ENCODE measurements at regions not wholly inside any gene's neighbourhood (a gene's known extent, or its start where the extent isn't known, plus 50 kb on each side); places are given as distances from the start of the nearest gene placed in this dataset.

DNA sequence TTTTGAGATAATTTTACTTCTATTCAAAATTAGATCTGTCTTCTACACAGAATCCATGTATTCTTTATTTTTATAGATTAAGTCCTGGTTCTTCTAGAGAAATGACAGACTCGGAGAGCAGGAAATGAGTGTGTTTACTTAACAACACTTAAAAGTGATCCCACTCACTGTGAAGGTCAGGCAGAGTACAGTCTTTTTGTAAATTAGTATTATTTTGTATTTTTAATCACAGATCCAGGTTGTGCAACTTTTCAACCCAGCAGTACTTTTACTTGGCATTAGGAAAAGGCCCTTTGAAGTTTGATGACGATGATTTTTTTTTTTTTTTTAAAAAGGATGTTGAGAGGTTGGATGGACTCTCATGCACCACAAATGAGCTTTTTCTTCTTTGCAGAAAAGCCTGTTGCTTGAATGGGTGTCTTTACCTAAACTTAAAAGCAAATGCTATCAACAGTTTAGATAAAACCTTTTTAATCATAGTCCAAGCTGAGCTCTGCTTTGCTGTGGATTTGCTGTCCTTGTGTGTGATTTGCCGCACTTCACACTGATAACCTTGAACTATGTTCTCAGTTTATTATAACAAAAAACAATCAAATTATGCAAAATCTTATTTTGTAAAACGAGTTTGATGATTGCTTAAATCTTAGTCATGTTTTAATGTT lies 114.1 kb downstream of the MXRA5 start (continued):
- TF ChIP-seq SPI1 (IDR thresholded peaks at IDR 0.05; ENCODE audit: borderline replicate concordance, insufficient read depth, low read depth, low read length) (no peak), CHD4 (IDR thresholded peaks at IDR 0.05) (no peak), SREBF2 (IDR thresholded peaks at IDR 0.05; ENCODE audit: low read length) (no peak), SIX5 (IDR thresholded peaks at IDR 0.05; ENCODE audit: low read depth, low read length, severe bottlenecking) (no peak), NR2C1 (IDR thresholded peaks at IDR 0.05) (no peak), MYC (IDR thresholded peaks at IDR 0.05; ENCODE audit: insufficient read depth, insufficient read length, insufficient replicate concordance, low read length, severe bottlenecking) (no peak)
- TF ChIP-seq, protein P1, sequence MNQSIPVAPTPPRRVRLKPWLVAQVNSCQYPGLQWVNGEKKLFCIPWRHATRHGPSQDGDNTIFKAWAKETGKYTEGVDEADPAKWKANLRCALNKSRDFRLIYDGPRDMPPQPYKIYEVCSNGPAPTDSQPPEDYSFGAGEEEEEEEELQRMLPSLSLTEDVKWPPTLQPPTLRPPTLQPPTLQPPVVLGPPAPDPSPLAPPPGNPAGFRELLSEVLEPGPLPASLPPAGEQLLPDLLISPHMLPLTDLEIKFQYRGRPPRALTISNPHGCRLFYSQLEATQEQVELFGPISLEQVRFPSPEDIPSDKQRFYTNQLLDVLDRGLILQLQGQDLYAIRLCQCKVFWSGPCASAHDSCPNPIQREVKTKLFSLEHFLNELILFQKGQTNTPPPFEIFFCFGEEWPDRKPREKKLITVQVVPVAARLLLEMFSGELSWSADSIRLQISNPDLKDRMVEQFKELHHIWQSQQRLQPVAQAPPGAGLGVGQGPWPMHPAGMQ (IDR thresholded peaks at IDR 0.05; ENCODE audit: borderline replicate concordance), result no peak
- TF ChIP-seq, protein P2, sequence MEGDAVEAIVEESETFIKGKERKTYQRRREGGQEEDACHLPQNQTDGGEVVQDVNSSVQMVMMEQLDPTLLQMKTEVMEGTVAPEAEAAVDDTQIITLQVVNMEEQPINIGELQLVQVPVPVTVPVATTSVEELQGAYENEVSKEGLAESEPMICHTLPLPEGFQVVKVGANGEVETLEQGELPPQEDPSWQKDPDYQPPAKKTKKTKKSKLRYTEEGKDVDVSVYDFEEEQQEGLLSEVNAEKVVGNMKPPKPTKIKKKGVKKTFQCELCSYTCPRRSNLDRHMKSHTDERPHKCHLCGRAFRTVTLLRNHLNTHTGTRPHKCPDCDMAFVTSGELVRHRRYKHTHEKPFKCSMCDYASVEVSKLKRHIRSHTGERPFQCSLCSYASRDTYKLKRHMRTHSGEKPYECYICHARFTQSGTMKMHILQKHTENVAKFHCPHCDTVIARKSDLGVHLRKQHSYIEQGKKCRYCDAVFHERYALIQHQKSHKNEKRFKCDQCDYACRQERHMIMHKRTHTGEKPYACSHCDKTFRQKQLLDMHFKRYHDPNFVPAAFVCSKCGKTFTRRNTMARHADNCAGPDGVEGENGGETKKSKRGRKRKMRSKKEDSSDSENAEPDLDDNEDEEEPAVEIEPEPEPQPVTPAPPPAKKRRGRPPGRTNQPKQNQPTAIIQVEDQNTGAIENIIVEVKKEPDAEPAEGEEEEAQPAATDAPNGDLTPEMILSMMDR (IDR thresholded peaks at IDR 0.05 in 2 of 3, conservative IDR thresholded peaks at IDR 0.05 in 1 of 3; ENCODE audit: control insufficient read depth in 2 of 3, extremely low read depth in 1 of 3, insufficient read depth in 1 of 3, low read depth in 3 of 3, low read length in 3 of 3), result no peak

DNA sequence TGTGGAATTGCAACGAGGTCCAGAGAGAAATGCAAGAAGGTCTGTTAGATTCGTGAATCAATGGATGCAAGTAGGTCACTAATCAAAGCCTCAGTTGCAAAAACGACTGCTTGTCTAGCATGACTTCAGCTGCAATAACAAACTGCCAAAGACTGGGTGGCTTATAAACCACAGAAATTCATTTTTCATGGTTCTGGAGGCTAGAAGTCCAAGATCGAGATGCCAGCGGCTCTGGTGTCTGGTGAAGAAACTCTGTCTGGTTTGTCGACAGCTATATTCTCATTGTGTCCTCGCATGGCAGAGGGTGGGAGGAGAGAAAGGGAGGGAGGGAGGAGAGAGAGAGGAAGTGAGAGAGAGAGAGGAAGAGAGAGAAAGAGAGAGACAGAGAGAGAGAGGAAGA lies 114.7 kb downstream of the MXRA5 start:
- no peaks in the 10 kb centered on the region for H3K36me3 ChIP-seq (ENCODE audit: control insufficient read depth in 2 of 2, insufficient read depth in 2 of 2, low read length in 1 of 2)
- H3K9me3 ChIP-seq (replicated peaks; ENCODE audit: control insufficient read depth, insufficient read depth, low read length), result no peaks in the 10 kb centered on the region; the same call in 2 of the 3 replicates
- ChIA-PET SMC1A (ENCODE audit: uncharacterized antibody, unreplicated experiment) (interaction anchor here (1.0 kb wide), 1 partner anchor 11 kb away, joined by 3 read pairs; no protein-coding TSS in a partner anchor), RAD21 (ENCODE audit: unreplicated experiment) (no interaction called here), POLR2A (no interaction called here), CTCF (no interaction called here)
- H3K4me3 ChIP-seq, result no peak overlapping the region
- no peak overlapping the region for H3K27ac ChIP-seq (ENCODE audit: control insufficient read depth, insufficient read depth)
- H4K20me1 ChIP-seq (ENCODE audit: control insufficient read depth, insufficient read depth), result no peaks in the 10 kb centered on the region
- no peak overlapping the region for H3K4me2 ChIP-seq (ENCODE audit: control insufficient read depth, insufficient read depth)
- DNase-seq (ENCODE audit: low read depth, low spot score) (no peak), FAIRE-seq (no peak), ATAC-seq (no peak)
- WGBS (ENCODE audit: insufficient coverage, insufficient replicate concordance, low lambda C conversion rate, missing lambda C conversion rate), result 37% methylated on average over 7 of the region's 7 CpGs
- H2AFZ ChIP-seq (ENCODE audit: control insufficient read depth, low read depth, low read length), result no peak overlapping the region
- no TSS peak for BruUV-seq (replicated peaks)
- no peaks in the 10 kb centered on the region for H3K4me1 ChIP-seq (ENCODE audit: control insufficient read depth, insufficient read depth, low read length)
- intact Hi-C loops (cut with micrococcal nuclease; ENCODE audit: unreplicated experiment), result no loop called here
- H3K9ac ChIP-seq (ENCODE audit: control insufficient read depth, insufficient read depth, low read length), result no peak overlapping the region
- in situ Hi-C loops (cut with MboI), result no loop called here
- H3K27me3 ChIP-seq (replicated peaks in 1 of 2; ENCODE audit: control insufficient read depth in 2 of 2, insufficient read depth in 2 of 2, low read length in 1 of 2), result no peaks in the 10 kb centered on the region
- H3K79me2 ChIP-seq (ENCODE audit: control insufficient read depth, insufficient read depth, low read length), result no peaks in the 10 kb centered on the region
- TF ChIP-seq, protein P3, sequence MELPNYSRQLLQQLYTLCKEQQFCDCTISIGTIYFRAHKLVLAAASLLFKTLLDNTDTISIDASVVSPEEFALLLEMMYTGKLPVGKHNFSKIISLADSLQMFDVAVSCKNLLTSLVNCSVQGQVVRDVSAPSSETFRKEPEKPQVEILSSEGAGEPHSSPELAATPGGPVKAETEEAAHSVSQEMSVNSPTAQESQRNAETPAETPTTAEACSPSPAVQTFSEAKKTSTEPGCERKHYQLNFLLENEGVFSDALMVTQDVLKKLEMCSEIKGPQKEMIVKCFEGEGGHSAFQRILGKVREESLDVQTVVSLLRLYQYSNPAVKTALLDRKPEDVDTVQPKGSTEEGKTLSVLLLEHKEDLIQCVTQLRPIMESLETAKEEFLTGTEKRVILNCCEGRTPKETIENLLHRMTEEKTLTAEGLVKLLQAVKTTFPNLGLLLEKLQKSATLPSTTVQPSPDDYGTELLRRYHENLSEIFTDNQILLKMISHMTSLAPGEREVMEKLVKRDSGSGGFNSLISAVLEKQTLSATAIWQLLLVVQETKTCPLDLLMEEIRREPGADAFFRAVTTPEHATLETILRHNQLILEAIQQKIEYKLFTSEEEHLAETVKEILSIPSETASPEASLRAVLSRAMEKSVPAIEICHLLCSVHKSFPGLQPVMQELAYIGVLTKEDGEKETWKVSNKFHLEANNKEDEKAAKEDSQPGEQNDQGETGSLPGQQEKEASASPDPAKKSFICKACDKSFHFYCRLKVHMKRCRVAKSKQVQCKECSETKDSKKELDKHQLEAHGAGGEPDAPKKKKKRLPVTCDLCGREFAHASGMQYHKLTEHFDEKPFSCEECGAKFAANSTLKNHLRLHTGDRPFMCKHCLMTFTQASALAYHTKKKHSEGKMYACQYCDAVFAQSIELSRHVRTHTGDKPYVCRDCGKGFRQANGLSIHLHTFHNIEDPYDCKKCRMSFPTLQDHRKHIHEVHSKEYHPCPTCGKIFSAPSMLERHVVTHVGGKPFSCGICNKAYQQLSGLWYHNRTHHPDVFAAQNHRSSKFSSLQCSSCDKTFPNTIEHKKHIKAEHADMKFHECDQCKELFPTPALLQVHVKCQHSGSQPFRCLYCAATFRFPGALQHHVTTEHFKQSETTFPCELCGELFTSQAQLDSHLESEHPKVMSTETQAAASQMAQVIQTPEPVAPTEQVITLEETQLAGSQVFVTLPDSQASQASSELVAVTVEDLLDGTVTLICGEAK (IDR thresholded peaks at IDR 0.05; ENCODE audit: borderline replicate concordance), result no peak
- TF ChIP-seq WRNIP1 (IDR thresholded peaks at IDR 0.05; ENCODE audit: borderline replicate concordance, low read depth, low read length), result no peak
- no peak for TF ChIP-seq CBX3 (IDR thresholded peaks at IDR 0.05; ENCODE audit: borderline replicate concordance, low read depth)
- no peak for TF ChIP-seq STAT1 (conservative IDR thresholded peaks at IDR 0.05)
- no peak for TF ChIP-seq MYB (IDR thresholded peaks at IDR 0.05; ENCODE audit: borderline replicate concordance, low read depth, low read length)

Data from GM12878 (cell line).